Keratinocyte (primary cell): ENCODE measurements at regions not wholly inside any gene's neighbourhood (a gene's known extent, or its start where the extent isn't known, plus 50 kb on each side); places are given as distances from the start of the nearest gene placed in this dataset.

Source experiments
- DNase-seq: peaks from one replicate; pipeline ENCODE4 v3.0.0-alpha.2; 2011; ENCODE audit warnings: low read depth, missing footprints, low spot score
- FAIRE-seq: peaks from 2 replicates; lab custom pipeline; 2011; peaks lifted over from hg19 to GRCh38; lab: Jason Lieb, UNC
- H2AFZ ChIP-seq: 2 replicates; pipeline ENCODE4 v1.6.0; 2012; ENCODE audit warnings: low read length, control low read depth, inconsistent platforms; ENCODE audit not compliant: control insufficient read depth
- H3K27ac ChIP-seq: 2 replicates; pipeline ENCODE4 v1.5.1; 2011; ENCODE audit warnings: low read length; ENCODE audit not compliant: control insufficient read depth, insufficient read depth
- H3K27me3 ChIP-seq: 3 replicates; pipeline ENCODE4 v1.6.0; 2011; ENCODE audit warnings: low read length; ENCODE audit not compliant: control insufficient read depth, insufficient read depth; ENCODE audit errors: extremely low read depth
- H3K36me3 ChIP-seq, 2 experiments: 2 replicates in 1 of 2; 3 replicates in 1 of 2; pipeline ENCODE4 v1.5.1; 2011; ENCODE audit warnings: low read length in 2 of 2, mild to moderate bottlenecking in 1 of 2; ENCODE audit not compliant: control insufficient read depth in 2 of 2, insufficient read depth in 2 of 2; ENCODE audit errors: extremely low read depth in 1 of 2
- H3K4me1 ChIP-seq: 3 replicates; pipeline ENCODE4 v1.5.1; 2011; ENCODE audit warnings: low read length; ENCODE audit not compliant: control insufficient read depth, insufficient read depth; ENCODE audit errors: extremely low read depth
- H3K4me2 ChIP-seq: 3 replicates; pipeline ENCODE4 v1.6.0; 2011; ENCODE audit warnings: low read depth, low read length; ENCODE audit not compliant: control insufficient read depth, insufficient read depth; ENCODE audit errors: extremely low read depth
- H3K4me3 ChIP-seq, 3 experiments: fragments of 200-600 bp in 1 of 3; sonication (generic) in 1 of 3; 2 replicates in 2 of 3; 3 replicates in 1 of 3; pipeline ENCODE4 v1.5.1; 2011 to 2016; ENCODE audit warnings: low read length in 3 of 3, mild to moderate bottlenecking in 3 of 3, control low read depth in 2 of 3, inconsistent platforms in 1 of 3, low read depth in 1 of 3, mixed read lengths in 1 of 3, mixed run types in 1 of 3, moderate library complexity in 1 of 3; ENCODE audit not compliant: control insufficient read depth in 2 of 3, insufficient read depth in 2 of 3; ENCODE audit errors: extremely low read depth in 1 of 3
- H3K79me2 ChIP-seq: 2 replicates; pipeline ENCODE4 v1.6.0; 2012; ENCODE audit warnings: low read length; ENCODE audit not compliant: control insufficient read depth, insufficient read depth
- H3K9ac ChIP-seq: 3 replicates; pipeline ENCODE4 v1.6.0; 2011; ENCODE audit warnings: low read length; ENCODE audit not compliant: control insufficient read depth, insufficient read depth; ENCODE audit errors: extremely low read depth
- H3K9me1 ChIP-seq: 3 replicates; pipeline ENCODE4 v1.6.0; 2011; ENCODE audit warnings: low read length; ENCODE audit not compliant: control insufficient read depth, insufficient read depth; ENCODE audit errors: extremely low read depth
- H3K9me3 ChIP-seq: 2 replicates; pipeline ENCODE4 v1.5.1; 2012; ENCODE audit warnings: low read depth, low read length; ENCODE audit not compliant: control insufficient read depth
- H4K20me1 ChIP-seq: 3 replicates; pipeline ENCODE4 v1.6.0; 2011; ENCODE audit warnings: low read length; ENCODE audit not compliant: control insufficient read depth, insufficient read depth; ENCODE audit errors: extremely low read depth
- CTCF ChIP-seq, 3 experiments: IDR thresholded peaks in 1 of 3; conservative IDR thresholded peaks in 1 of 3; optimal IDR thresholded peaks in 1 of 3; 2 replicates in 2 of 3; 3 replicates in 1 of 3; pipeline versions ENCODE3 to v1.5.1; 2011; ENCODE audit warnings: low read length in 3 of 3, mild to moderate bottlenecking in 3 of 3, moderate library complexity in 2 of 3, control low read depth in 1 of 3, inconsistent platforms in 1 of 3; ENCODE audit not compliant: insufficient read depth in 2 of 3; ENCODE audit errors: extremely low read depth in 1 of 3
- EZH2 ChIP-seq: IDR thresholded peaks from one replicate; pipeline ENCODE4 v1.6.1; 2012; ENCODE audit warnings: inconsistent platforms, mild to moderate bottlenecking, low read length, moderate library complexity
- dilution Hi-C: fragments of 300-500 bp; cut with MboI; formaldehyde crosslinking; loops from one replicate; pipeline ENCODE4 v1.7.0; 2020; ENCODE audit warnings: low sequenced_read_pairs; ENCODE audit not compliant: extremely low pct_ligation_motif_present

DNA sequence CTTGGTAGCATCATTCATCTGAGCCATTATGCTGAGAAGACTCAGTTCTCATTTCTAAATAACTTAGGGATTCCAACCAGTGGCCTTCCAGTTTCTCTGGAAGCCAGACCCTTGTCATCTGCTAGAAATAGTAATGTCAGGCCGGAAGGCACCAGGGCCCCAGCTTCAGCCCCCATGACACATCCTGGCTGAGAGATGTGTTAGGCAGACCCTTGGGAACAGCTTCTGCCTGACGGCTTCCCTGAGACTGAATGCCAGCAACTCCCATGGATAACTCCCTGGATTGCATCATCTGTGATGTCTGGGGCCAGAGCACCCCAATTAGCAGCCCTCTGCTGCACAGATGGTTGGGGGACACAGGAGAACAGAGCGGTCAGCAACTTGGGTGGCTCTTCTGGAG is 583.5 kb upstream of the TBX3 start:
- Histone ChIP-seq H4K20me1 (no peaks in the 10 kb centered on the region), H3K36me3 (no peaks in the 10 kb centered on the region), H3K27ac (no peak overlapping the region), H3K9me1 (no peaks in the 10 kb centered on the region), H2AFZ (no peak overlapping the region), H3K9ac (no peak overlapping the region), H3K4me2 (no peak overlapping the region), H3K9me3 (no peaks in the 10 kb centered on the region), H3K27me3 (no peaks in the 10 kb centered on the region), H3K4me3 (no peak overlapping the region), H3K4me1 (no peaks in the 10 kb centered on the region), H3K79me2 (no peaks in the 10 kb centered on the region)
- no peak for FAIRE-seq
- TF ChIP-seq EZH2 (no peak), CTCF (optimal IDR thresholded peaks at IDR 0.05 in 1 of 3, IDR thresholded peaks at IDR 0.05 in 1 of 3, conservative IDR thresholded peaks at IDR 0.05 in 1 of 3; ENCODE audit: extremely low read depth in 1 of 3, insufficient read depth in 2 of 3, low read length in 3 of 3) (no peak)
- DNase-seq, result no peak
- dilution Hi-C loops, result no loop called here

GRCh38 chr12:115264605-115265004 is 580.6 kb upstream of the TBX3 start:
- no peaks in the 10 kb centered on the region for H4K20me1 ChIP-seq
- H3K9ac ChIP-seq, result no peak overlapping the region
- no peaks in the 10 kb centered on the region for H3K27me3 ChIP-seq
- dilution Hi-C loops, result no loop called here
- H3K9me1 ChIP-seq, result no peaks in the 10 kb centered on the region
- FAIRE-seq (no peak), DNase-seq (no peak)
- H3K4me3 ChIP-seq, result no peak overlapping the region
- no peak overlapping the region for H2AFZ ChIP-seq
- no peak overlapping the region for H3K4me2 ChIP-seq
- H3K9me3 ChIP-seq, result no peaks in the 10 kb centered on the region
- H3K27ac ChIP-seq, result no peak overlapping the region
- TF ChIP-seq EZH2 (no peak), CTCF (optimal IDR thresholded peaks at IDR 0.05 in 1 of 3, IDR thresholded peaks at IDR 0.05 in 1 of 3, conservative IDR thresholded peaks at IDR 0.05 in 1 of 3; ENCODE audit: extremely low read depth in 1 of 3, insufficient read depth in 2 of 3, low read length in 3 of 3) (no peak)
- no peaks in the 10 kb centered on the region for H3K79me2 ChIP-seq
- no peaks in the 10 kb centered on the region for H3K4me1 ChIP-seq
- no peaks in the 10 kb centered on the region for H3K36me3 ChIP-seq
